Embryonic facial prominence (tissue), 1 donor: ENCODE measurements at regions not wholly inside any gene's neighbourhood (a gene's known extent, or its start where the extent isn't known, plus 50 kb on each side); places are given as distances from the start of the nearest gene placed in this dataset.

ENCODE experiments used
- DNase-seq: peaks from one replicate; pipeline ENCODE4 v3.0.0-alpha.2; 2016; ENCODE audit errors: extremely low spot score

GRCh38 chr14:65250162-65250495 lies 147.8 kb upstream of the MAX start:
- DNase-seq, result no peak

DNA sequence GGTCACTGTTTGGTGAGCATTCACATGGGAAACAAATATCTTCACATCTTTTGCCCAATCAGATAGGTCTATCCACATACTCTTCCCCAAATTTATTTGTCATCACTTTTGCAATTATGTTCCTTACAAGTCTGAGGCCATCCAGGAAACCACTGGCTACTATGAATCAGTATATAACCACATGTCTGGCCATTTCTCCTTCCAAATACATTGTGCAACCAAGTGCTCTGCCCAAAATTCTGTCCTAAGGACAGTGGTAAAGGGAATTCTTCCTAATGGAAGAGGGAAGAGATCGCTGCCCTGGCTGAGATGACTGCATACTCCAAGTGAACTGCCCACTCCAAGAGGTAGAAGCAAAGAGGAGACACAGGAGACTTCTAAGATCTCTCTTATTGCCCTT lies 148.9 kb upstream of the MAX start:
- DNase-seq, result no peak

DNA sequence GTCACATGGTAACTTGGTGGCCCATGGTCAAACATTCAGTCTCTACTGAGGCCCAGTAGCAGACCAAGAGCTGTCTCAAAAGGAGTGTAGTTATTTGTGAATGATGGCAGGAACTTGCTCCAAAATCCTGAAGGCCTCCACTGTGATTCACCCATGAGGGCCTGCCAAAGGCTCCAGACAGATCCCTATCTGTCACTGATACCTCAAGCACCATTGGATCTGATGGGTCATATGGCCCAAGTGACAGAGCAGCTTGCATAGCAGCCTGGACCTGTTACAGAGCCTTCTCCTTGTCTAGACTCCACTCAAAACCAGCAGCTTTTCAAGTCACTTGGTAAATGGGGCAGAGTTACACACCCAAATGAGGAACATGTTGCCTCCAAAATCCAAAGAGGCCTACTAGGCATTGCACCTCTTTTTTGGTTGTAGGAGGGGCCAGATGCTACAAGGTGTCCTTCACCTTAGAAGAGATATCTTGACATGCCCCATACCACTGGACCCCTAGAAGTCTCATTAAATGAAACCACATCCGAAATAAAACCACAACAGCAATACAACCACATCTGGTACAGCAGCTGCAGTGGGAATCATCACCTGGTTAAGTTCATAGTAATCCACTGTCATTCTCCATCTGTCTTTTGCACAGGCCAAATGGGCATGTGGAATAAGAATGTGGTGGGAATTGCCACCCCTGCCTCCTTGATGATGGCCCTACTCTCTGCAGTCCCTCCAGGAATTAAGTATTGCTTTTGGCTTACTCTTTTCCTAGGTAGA lies 150.4 kb upstream of the MAX start:
- DNase-seq, result no peak

DNA sequence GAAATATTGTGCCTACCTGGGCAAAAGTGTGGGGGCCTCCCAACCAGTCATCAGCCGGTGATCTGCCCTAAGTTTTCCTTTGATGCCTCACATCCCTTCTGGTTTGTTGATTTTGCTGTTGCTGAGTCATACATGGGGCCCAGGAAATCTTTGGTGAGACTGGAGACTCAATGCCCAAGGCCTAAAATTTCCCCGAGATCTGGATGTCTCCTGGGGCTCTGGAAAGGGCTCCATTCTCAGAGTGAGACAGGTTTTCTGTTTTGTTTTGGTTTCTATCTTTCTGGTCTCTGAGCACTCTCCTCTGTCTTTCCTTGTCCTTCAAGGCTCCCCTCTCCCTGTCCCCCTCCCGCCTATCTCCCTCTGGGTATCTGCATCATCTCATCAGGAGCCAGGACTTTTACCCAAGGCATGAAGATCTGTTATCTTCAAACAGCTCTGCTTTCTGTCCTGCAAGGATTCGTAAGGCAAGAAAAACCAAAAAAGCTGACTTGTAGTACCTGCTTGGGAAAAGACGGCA lies 152.8 kb upstream of the MAX start:
- DNase-seq, result no peak

GRCh38 chr14:65255583-65256461 lies 153.5 kb upstream of the MAX start:
- peak; percentile 56 for DNase-seq

- no peak for DNase-seq
Measured at GRCh38 chr14:65256714-65257113, 154.4 kb upstream of the MAX start.

- DNase-seq, result no peak
Measured at GRCh38 chr14:65257425-65257824, 155.1 kb upstream of the FUT8 start.

DNA sequence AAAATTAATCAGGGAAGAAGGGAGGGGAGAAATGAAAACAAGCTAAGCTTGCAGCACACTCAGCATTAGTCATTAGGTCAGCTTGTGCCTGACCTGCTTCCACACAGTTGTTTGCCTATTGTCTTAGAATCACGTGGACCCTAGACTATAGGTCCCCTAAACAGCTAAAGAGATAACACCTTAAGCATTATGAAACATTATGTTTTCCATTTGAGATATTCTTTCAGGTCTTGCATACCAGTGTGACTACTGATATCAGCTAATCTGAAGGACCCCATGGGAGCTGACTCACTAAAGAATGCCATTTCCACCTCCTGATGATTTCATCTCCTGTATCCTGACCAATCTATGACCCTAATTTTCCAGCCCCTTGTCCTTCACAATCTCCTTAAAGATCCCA lies 154.1 kb upstream of the FUT8 start:
- DNase-seq, result no peak

- no peak for DNase-seq
Measured at GRCh38 chr14:65259000-65259399, 153.5 kb upstream of the FUT8 start.

- no peak for DNase-seq
Measured at GRCh38 chr14:65260786-65261185, 151.7 kb upstream of the FUT8 start.

DNA sequence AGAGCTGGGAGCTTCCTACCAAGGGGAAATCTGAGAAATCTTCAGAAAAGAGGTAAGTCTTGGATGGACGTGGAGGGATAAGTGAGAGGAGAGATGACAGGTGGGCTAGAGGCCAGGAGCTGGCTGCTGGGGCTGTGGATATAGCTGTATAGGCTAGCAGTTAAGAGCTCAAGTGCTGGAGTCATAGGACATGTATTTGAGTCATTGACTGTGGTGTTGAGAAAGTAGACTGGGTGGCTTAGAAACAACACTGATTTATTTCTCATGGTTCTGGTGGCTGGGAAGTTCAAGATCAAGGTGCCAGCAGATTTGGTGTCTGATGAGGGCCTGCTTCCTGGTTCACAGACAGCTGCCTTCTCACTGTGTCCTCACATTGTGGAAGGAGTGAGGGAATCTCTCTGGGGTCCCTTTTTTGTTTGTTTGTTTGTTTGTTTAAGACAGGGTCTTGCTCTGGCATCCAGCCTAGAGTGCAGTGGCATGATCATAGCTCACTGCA lies 151.1 kb upstream of the FUT8 start:
- no peak for DNase-seq

GRCh38 chr14:65261946-65262345 lies 150.6 kb upstream of the FUT8 start:
- no peak for DNase-seq

GRCh38 chr14:65263177-65263788 lies 149.2 kb upstream of the FUT8 start:
- no peak for DNase-seq

DNA sequence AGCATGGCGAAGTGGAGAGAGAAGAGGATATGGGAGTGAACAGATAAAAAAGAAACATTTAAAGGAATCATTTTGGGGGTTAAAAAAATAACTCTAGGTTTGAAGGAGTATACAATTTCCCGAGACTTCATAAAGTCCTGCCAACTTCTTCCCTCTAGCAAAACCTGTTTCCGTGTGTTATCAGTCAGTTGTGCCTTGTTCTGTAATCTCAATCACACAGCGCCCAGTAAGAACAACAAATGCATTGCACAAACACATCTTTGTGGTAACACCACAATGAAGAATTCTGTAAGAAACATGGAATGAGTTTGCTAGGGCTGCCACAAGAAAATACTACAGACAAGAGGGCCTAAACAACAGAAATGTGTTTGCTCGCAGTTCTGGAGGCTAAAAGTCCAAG lies 144.7 kb upstream of the FUT8 start:
- no peak for DNase-seq

DNA sequence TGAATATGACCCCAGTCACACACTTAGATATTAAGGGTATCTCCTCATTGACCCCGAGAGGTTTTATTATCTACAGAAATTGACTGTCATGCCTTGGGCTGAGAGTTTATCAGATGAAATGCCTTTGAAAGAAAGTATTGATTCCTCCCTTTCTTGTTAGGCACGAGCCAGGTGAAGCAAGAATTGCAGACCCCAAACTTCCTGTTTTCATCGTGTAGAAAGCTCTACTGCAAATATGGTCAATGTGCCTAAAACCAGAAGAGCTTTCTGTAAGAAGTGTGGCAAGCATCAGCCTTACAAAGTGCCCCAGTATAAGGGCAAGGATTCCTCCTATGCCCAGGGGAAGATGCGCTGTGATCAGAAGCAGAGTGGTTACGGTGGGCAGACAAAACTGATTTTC lies 143.9 kb upstream of the FUT8 start:
- no peak for DNase-seq

- no peak for DNase-seq
Measured at GRCh38 chr14:65269732-65270131, 142.8 kb upstream of the FUT8 start.

GRCh38 chr14:65277027-65277426 lies 135.5 kb upstream of the FUT8 start:
- DNase-seq, result no peak

- DNase-seq, result no peak
Measured at GRCh38 chr14:65277580-65278270, 134.8 kb upstream of the FUT8 start.

- DNase-seq, result no peak
Measured at GRCh38 chr14:65278589-65278988, 133.9 kb upstream of the FUT8 start.

GRCh38 chr14:65279510-65279909 lies 133.0 kb upstream of the FUT8 start:
- no peak for DNase-seq

- no peak for DNase-seq
Measured at GRCh38 chr14:65279958-65280357, 132.6 kb upstream of the FUT8 start.

GRCh38 chr14:65280653-65281052 lies 131.9 kb upstream of the FUT8 start:
- DNase-seq, result no peak
